ENCODE measurements at regions not wholly inside any gene's neighbourhood (a gene's known extent, or its start where the extent isn't known, plus 50 kb on each side); places are given as distances from the start of the nearest gene placed in this dataset.
"Not testable (repeated sequence)": the region's sequence is repeated elsewhere in the genome, so short reads cannot be mapped to it uniquely, and the experiment has no call there.

- no peak overlapping the region for H3K4me3 ChIP-seq (replicated peaks; ENCODE audit: insufficient read depth, low read length)
- TF ChIP-seq GABPA (IDR thresholded peaks at IDR 0.05; ENCODE audit: low read depth) (no peak), REST (IDR thresholded peaks at IDR 0.05; ENCODE audit: insufficient replicate concordance, low read depth) (no peak), CTCF (IDR thresholded peaks at IDR 0.05; ENCODE audit: insufficient read depth, low read length) (no peak), POLR2AphosphoS5 (IDR thresholded peaks at IDR 0.05; ENCODE audit: low read depth) (no peak), SPI1 (IDR thresholded peaks at IDR 0.05; ENCODE audit: borderline replicate concordance, low read depth) (no peak)
- DNase-seq (ENCODE audit: low read depth in 1 of 2, low spot score in 1 of 2) = no peak
- no peak overlapping the region for H3K27ac ChIP-seq (replicated peaks)
- peaks cover 43% of the 10 kb centered on the region for H3K27me3 ChIP-seq (ENCODE audit: insufficient read depth, poor library complexity, severe bottlenecking)
Measured at GRCh38 chr15:34494084-34494399, 56.4 kb upstream of the GOLGA8A start.

GRCh38 chr15:34493001-34493400 lies 55.4 kb upstream of the GOLGA8A start:
- TF ChIP-seq POLR2AphosphoS5 (IDR thresholded peaks at IDR 0.05; ENCODE audit: low read depth) (no peak), CTCF (IDR thresholded peaks at IDR 0.05; ENCODE audit: insufficient read depth, low read length) (no peak), SPI1 (IDR thresholded peaks at IDR 0.05; ENCODE audit: borderline replicate concordance, low read depth) (no peak), REST (IDR thresholded peaks at IDR 0.05; ENCODE audit: insufficient replicate concordance, low read depth) (no peak), GABPA (IDR thresholded peaks at IDR 0.05; ENCODE audit: low read depth) (no peak)

GRCh38 chr15:34491488-34491887 lies 53.9 kb upstream of the GOLGA8A start:
- not testable (repeated sequence) for H3K27ac ChIP-seq (replicated peaks); DNase-seq (ENCODE audit: low read depth in 1 of 2, low spot score in 1 of 2); H3K4me3 ChIP-seq (replicated peaks; ENCODE audit: insufficient read depth, low read length)
- H3K27me3 ChIP-seq (ENCODE audit: insufficient read depth, poor library complexity, severe bottlenecking) = peaks cover 37% of the 10 kb centered on the region

More at GRCh38 chr15:34493001-34493400, 55.4 kb upstream of the GOLGA8A start:
- Histone ChIP-seq H3K4me3 (replicated peaks; ENCODE audit: insufficient read depth, low read length) (no peak overlapping the region), H3K27me3 (ENCODE audit: insufficient read depth, poor library complexity, severe bottlenecking) (peaks cover 43% of the 10 kb centered on the region), H3K27ac (replicated peaks) (no peak overlapping the region)
- DNase-seq (ENCODE audit: low read depth in 1 of 2, low spot score in 1 of 2) = no peak

GRCh38 chr15:34490417-34491193 lies 53.0 kb upstream of the GOLGA8A start:
- H3K27ac ChIP-seq (replicated peaks) = no peak overlapping the region
- H3K4me3 ChIP-seq (replicated peaks; ENCODE audit: insufficient read depth, low read length) = no peak overlapping the region
- TF ChIP-seq POLR2AphosphoS5 (IDR thresholded peaks at IDR 0.05; ENCODE audit: low read depth) = no peak
- no peak for TF ChIP-seq CTCF (IDR thresholded peaks at IDR 0.05; ENCODE audit: insufficient read depth, low read length)
- TF ChIP-seq REST (IDR thresholded peaks at IDR 0.05; ENCODE audit: insufficient replicate concordance, low read depth) = no peak
- TF ChIP-seq GABPA (IDR thresholded peaks at IDR 0.05; ENCODE audit: low read depth) = no peak
- no peak for TF ChIP-seq SPI1 (IDR thresholded peaks at IDR 0.05; ENCODE audit: borderline replicate concordance, low read depth)
- H3K27me3 ChIP-seq (ENCODE audit: insufficient read depth, poor library complexity, severe bottlenecking) = peaks cover 39% of the 10 kb centered on the region
- no peak for DNase-seq (ENCODE audit: low read depth in 1 of 2, low spot score in 1 of 2)

- not testable (repeated sequence) for H3K27ac ChIP-seq (replicated peaks); H3K4me3 ChIP-seq (replicated peaks; ENCODE audit: insufficient read depth, low read length); DNase-seq (ENCODE audit: low read depth in 1 of 2, low spot score in 1 of 2)
- H3K27me3 ChIP-seq (ENCODE audit: insufficient read depth, poor library complexity, severe bottlenecking) = peaks cover 26% of the 10 kb centered on the region
Measured at GRCh38 chr15:34488973-34489959, 51.7 kb upstream of the GOLGA8A start.
